SK-N-SH (cell line): ENCODE measurements at regions not wholly inside any gene's neighbourhood (a gene's known extent, or its start where the extent isn't known, plus 50 kb on each side); places are given as distances from the start of the nearest gene placed in this dataset.

Experiments used
- CTCF ChIA-PET: fragments of 300-600, 350-600 bp; formaldehyde crosslinking; extraction: SDS; loops from one replicate; lab custom pipeline; 2021; lab: Yijun Ruan, JAX
- POLR2A ChIA-PET: fragments of 350-600 bp; sonication (Branson Sonifier 250); formaldehyde crosslinking; extraction: SDS; loops from one replicate; lab custom pipeline; 2020; ENCODE audit warnings: antibody characterized with exemption, inconsistent platforms; lab: Yijun Ruan, JAX
- DNase-seq: peaks from one replicate; pipeline ENCODE4 v3.0.0; 2012
- H2AFZ ChIP-seq: fragments of 200-600 bp; sonication (generic); 2 replicates; pipeline ENCODE4 v1.8.1; 2016; ENCODE audit warnings: antibody characterized with exemption, mild to moderate bottlenecking, low read depth
- H3F3A ChIP-seq: fragments of 200-600 bp; sonication (generic); replicated peaks from 2 replicates; pipeline ENCODE3; 2016; ENCODE audit warnings: antibody characterized with exemption, mild to moderate bottlenecking; ENCODE audit not compliant: insufficient read depth
- H3K27ac ChIP-seq, 2 experiments: fragments of 200-500 bp in 1 of 2; fragments of 200-600 bp in 1 of 2; sonication (Bioruptor generic) in 1 of 2; sonication (generic), shearing (Covaris generic) in 1 of 2; 2 replicates each; pipeline versions ENCODE4 v1.5.1 to v1.6.1; 2014 to 2016; ENCODE audit warnings: low read depth in 2 of 2, inconsistent platforms in 1 of 2, low read length in 1 of 2, mild to moderate bottlenecking in 1 of 2, mixed read lengths in 1 of 2
- H3K27me3 ChIP-seq: fragments of 200-600 bp; sonication (generic), shearing (Covaris generic); 2 replicates; pipeline ENCODE4 v1.6.1; 2016; ENCODE audit warnings: mixed run types; ENCODE audit not compliant: insufficient read depth
- H3K36me3 ChIP-seq, 2 experiments: fragments of 200-500 bp in 1 of 2; fragments of 200-600 bp in 1 of 2; sonication (Bioruptor generic) in 1 of 2; sonication (generic) in 1 of 2; replicated peaks in 1 of 2; 2 replicates each; pipeline versions ENCODE3 to v1.5.1; 2014 to 2016; ENCODE audit warnings: low read length in 1 of 2, mild to moderate bottlenecking in 1 of 2; ENCODE audit not compliant: insufficient read depth in 2 of 2, control insufficient read depth in 1 of 2
- H3K4me1 ChIP-seq, 2 experiments: fragments of 200-500 bp in 1 of 2; fragments of 200-600 bp in 1 of 2; sonication (Bioruptor generic) in 1 of 2; sonication (generic), shearing (Covaris generic) in 1 of 2; 2 replicates each; pipeline versions ENCODE4 v1.5.1 to v1.6.1; 2014 to 2016; ENCODE audit warnings: low read depth in 1 of 2, low read length in 1 of 2, mixed run types in 1 of 2; ENCODE audit not compliant: insufficient read depth in 2 of 2, control insufficient read depth in 1 of 2
- H3K4me2 ChIP-seq: fragments of 200-600 bp; sonication (generic), shearing (Covaris generic); 2 replicates; pipeline ENCODE4 v1.6.1; 2017; ENCODE audit warnings: mixed run types
- H3K4me3 ChIP-seq, 2 experiments: fragments of 200-500 bp in 1 of 2; fragments of 200-600 bp in 1 of 2; sonication (Bioruptor generic) in 1 of 2; sonication (generic), shearing (Covaris generic) in 1 of 2; 2 replicates each; pipeline versions ENCODE4 v1.5.1 to v1.8.1; 2014 to 2016; ENCODE audit warnings: low read depth in 2 of 2, inconsistent platforms in 1 of 2, low read length in 1 of 2, mild to moderate bottlenecking in 1 of 2, mixed read lengths in 1 of 2, moderate library complexity in 1 of 2
- H3K79me2 ChIP-seq: fragments of 200-600 bp; sonication (generic); 2 replicates; pipeline ENCODE4 v1.8.1; 2017; ENCODE audit warnings: mild to moderate bottlenecking; ENCODE audit not compliant: insufficient read depth
- H3K9ac ChIP-seq: fragments of 200-600 bp; sonication (generic); 2 replicates; pipeline ENCODE4 v1.6.1; 2017; ENCODE audit warnings: mixed run types
- H3K9me2 ChIP-seq: fragments of 200-600 bp; sonication (generic); 2 replicates; pipeline ENCODE4 v1.6.1; 2017; ENCODE audit warnings: mixed run types
- H3K9me3 ChIP-seq: fragments of 200-600 bp; sonication (generic); 2 replicates; pipeline ENCODE4 v1.6.1; 2017; ENCODE audit warnings: mixed run types, mild to moderate bottlenecking, moderate library complexity
- H4K20me1 ChIP-seq: fragments of 200-600 bp; sonication (generic); 2 replicates; pipeline ENCODE4 v1.6.1; 2017; ENCODE audit warnings: mild to moderate bottlenecking, mixed run types; ENCODE audit not compliant: insufficient read depth
- CTCF ChIP-seq: fragments of 200-600 bp; sonication (generic); IDR thresholded peaks from 2 replicates; pipeline ENCODE4 v1.6.1; 2017; ENCODE audit warnings: antibody characterized with exemption, mild to moderate bottlenecking, moderate library complexity
- ELF1 ChIP-seq: IDR thresholded peaks from 2 replicates; pipeline ENCODE4 v1.4.0; 2012
- FOXJ3 ChIP-seq: sonication (generic); formaldehyde crosslinking; IDR thresholded peaks from 2 replicates; pipeline ENCODE4 v1.5.1; 2020; ENCODE audit warnings: mild to moderate bottlenecking, missing genetic modification reagents
- GABPA ChIP-seq: IDR thresholded peaks from 2 replicates; pipeline ENCODE4 v1.4.0; 2012; ENCODE audit warnings: low read depth, mild to moderate bottlenecking
- GATA2 ChIP-seq: sonication (generic); formaldehyde crosslinking; IDR thresholded peaks from 2 replicates; pipeline ENCODE4 v1.5.0; 2020; ENCODE audit warnings: mild to moderate bottlenecking, missing genetic modification reagents
- IRF3 ChIP-seq: fragments of 150-350 bp; IDR thresholded peaks from 2 replicates; pipeline ENCODE4 v1.6.1; 2016; ENCODE audit warnings: mild to moderate bottlenecking, low read depth, low read length
- JUND ChIP-seq: IDR thresholded peaks from 2 replicates; pipeline ENCODE4 v1.4.0; 2012
- MEF2A ChIP-seq: IDR thresholded peaks from 2 replicates; pipeline ENCODE4 v1.4.0; 2012; ENCODE audit warnings: low read depth, borderline replicate concordance
- MXI1 ChIP-seq: IDR thresholded peaks from 2 replicates; pipeline ENCODE4 v1.6.1; 2012; ENCODE audit warnings: mild to moderate bottlenecking, low read depth, low read length, improper control_type of control experiment
- POLR2AphosphoS5 ChIP-seq: IDR thresholded peaks from 2 replicates; pipeline ENCODE4 v1.6.1; 2012; ENCODE audit warnings: low read depth, low read length
- RCOR1 ChIP-seq: fragments of 150-350 bp; IDR thresholded peaks from 2 replicates; pipeline ENCODE4 v1.6.1; 2017; ENCODE audit warnings: antibody characterized with exemption, low read length
- RFX5 ChIP-seq: IDR thresholded peaks from 2 replicates; pipeline ENCODE4 v1.6.1; 2012; ENCODE audit warnings: mild to moderate bottlenecking, improper control_type of control experiment, low read length
- RXRA ChIP-seq: IDR thresholded peaks from 2 replicates; pipeline ENCODE4 v1.4.0; 2012; ENCODE audit warnings: low read depth, mild to moderate bottlenecking, borderline replicate concordance
- SMC3 ChIP-seq: IDR thresholded peaks from 2 replicates; pipeline ENCODE4 v1.6.1; 2012; ENCODE audit warnings: low read depth, low read length, improper control_type of control experiment
- TAF1 ChIP-seq: IDR thresholded peaks from 2 replicates; pipeline ENCODE4 v1.6.1; 2012; ENCODE audit warnings: low read depth, mild to moderate bottlenecking, low read length, moderate library complexity, borderline replicate concordance
- TEAD4 ChIP-seq: IDR thresholded peaks from 2 replicates; pipeline ENCODE4 v1.4.0; 2012; ENCODE audit warnings: mild to moderate bottlenecking, borderline replicate concordance; ENCODE audit not compliant: insufficient read depth
- YY1 ChIP-seq: IDR thresholded peaks from 2 replicates; pipeline ENCODE4 v1.4.0; 2012; ENCODE audit warnings: low read depth, mild to moderate bottlenecking
- WGBS: methylation state at CpG from one replicate; pipeline ENCODE4 v1.1.6; 2017; ENCODE audit warnings: low lambda C conversion rate; 5-methylcytosine and 5-hydroxymethylcytosine counted together
- TF ChIP-seq, protein P1 (sequence below): IDR thresholded peaks from 2 replicates; pipeline ENCODE4 v1.4.0; 2012; ENCODE audit warnings: low read depth, borderline replicate concordance

DNA sequence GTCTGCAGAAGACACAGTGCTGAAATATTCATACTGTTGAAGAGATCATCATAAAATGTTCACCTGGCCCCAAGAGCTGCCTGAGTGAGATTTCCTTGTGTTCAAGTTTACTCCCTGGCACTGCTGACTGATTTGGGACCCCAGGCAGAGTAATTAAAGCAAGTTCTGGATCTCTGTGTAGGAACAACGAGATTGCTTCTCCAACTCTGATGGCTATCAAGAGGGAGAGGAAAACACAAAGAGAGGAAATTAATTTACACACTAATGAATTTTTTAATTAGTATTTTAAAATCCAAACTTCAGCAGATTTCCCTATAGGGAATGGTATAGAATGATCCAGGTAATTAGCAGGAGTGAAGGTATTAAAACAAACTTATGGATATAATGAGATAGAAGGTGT lies 711.8 kb downstream of the DCDC2C start:
- no peak overlapping the region for H3K4me3 ChIP-seq
- H3K9me2 ChIP-seq, result no peaks in the 10 kb centered on the region
- DNase-seq, result no peak
- H4K20me1 ChIP-seq, result no peaks in the 10 kb centered on the region
- no peaks in the 10 kb centered on the region for H3F3A ChIP-seq
- H3K36me3 ChIP-seq, result no peaks in the 10 kb centered on the region
- no peaks in the 10 kb centered on the region for H3K79me2 ChIP-seq
- TF ChIP-seq RFX5, result no peak
- no peak for TF ChIP-seq GATA2
- no peak for TF ChIP-seq RXRA
- TF ChIP-seq SMC3, result no peak
- TF ChIP-seq RCOR1, result no peak
- TF ChIP-seq YY1, result no peak
- TF ChIP-seq MXI1, result no peak
- no peak for TF ChIP-seq CTCF
- TF ChIP-seq, all 33 proteins: peak for 0
- H3K27ac ChIP-seq, result no peak overlapping the region
- WGBS, result 0% methylated on average over 1 of the region's 1 CpG
- H3K9ac ChIP-seq, result no peak overlapping the region
- POLR2A ChIA-PET, result no interaction called here
- no peak overlapping the region for H2AFZ ChIP-seq
- H3K9me3 ChIP-seq, result no peaks in the 10 kb centered on the region; the same call in 1 of the 2 replicates
- no peak overlapping the region for H3K4me2 ChIP-seq
- H3K27me3 ChIP-seq, result no peaks in the 10 kb centered on the region
- CTCF ChIA-PET, result no interaction called here
- H3K4me1 ChIP-seq, result no peaks in the 10 kb centered on the region

- no peak overlapping the region for H3K4me2 ChIP-seq
- WGBS, result 58% methylated on average over 1 of the region's 1 CpG
- DNase-seq, result no peak
- H3K9ac ChIP-seq, result no peak overlapping the region
- H3K79me2 ChIP-seq, result no peaks in the 10 kb centered on the region
- CTCF ChIA-PET, result no interaction called here
- POLR2A ChIA-PET, result no interaction called here
- no peaks in the 10 kb centered on the region; the same call in 1 of the 2 replicates for H3K9me3 ChIP-seq
- no peak overlapping the region for H3K27ac ChIP-seq
- no peaks in the 10 kb centered on the region for H3K4me1 ChIP-seq
- no peaks in the 10 kb centered on the region for H3F3A ChIP-seq
- no peak overlapping the region for H2AFZ ChIP-seq
- H3K27me3 ChIP-seq, result no peaks in the 10 kb centered on the region
- no peak overlapping the region for H3K4me3 ChIP-seq
- no peaks in the 10 kb centered on the region for H3K36me3 ChIP-seq
- no peak for TF ChIP-seq GABPA
- TF ChIP-seq RXRA, result no peak
- TF ChIP-seq, all 33 proteins: peak for 0
- Histone ChIP-seq H3K9me2 (no peaks in the 10 kb centered on the region), H4K20me1 (no peaks in the 10 kb centered on the region)
These were observed 712.5 kb downstream of the DCDC2C start for GRCh38 chr2:4415810-4416413.

- no peak overlapping the region for H3K4me2 ChIP-seq
- H4K20me1 ChIP-seq, result no peaks in the 10 kb centered on the region
- H3K27ac ChIP-seq, result no peak overlapping the region
- H3K4me3 ChIP-seq, result no peak overlapping the region
- H3K9me2 ChIP-seq, result no peaks in the 10 kb centered on the region
- WGBS, result 18% methylated on average over 4 of the region's 4 CpGs
- no peaks in the 10 kb centered on the region for H3K4me1 ChIP-seq
- no peaks in the 10 kb centered on the region for H3K27me3 ChIP-seq
- DNase-seq, result no peak
- no peaks in the 10 kb centered on the region for H3F3A ChIP-seq
- H3K9ac ChIP-seq, result no peak overlapping the region
- no peaks in the 10 kb centered on the region for H3K36me3 ChIP-seq
- H3K79me2 ChIP-seq, result no peaks in the 10 kb centered on the region
- POLR2A ChIA-PET, result no interaction called here
- no peaks in the 10 kb centered on the region; the same call in 1 of the 2 replicates for H3K9me3 ChIP-seq
- H2AFZ ChIP-seq, result no peak overlapping the region
- CTCF ChIA-PET, result no interaction called here
- TF ChIP-seq CTCF (no peak), YY1 (no peak), ELF1 (no peak), TAF1 (no peak), IRF3 (no peak), POLR2AphosphoS5 (no peak), MEF2A (no peak), FOXJ3 (CRISPR knock-in tag) (no peak), JUND (no peak), TEAD4 (no peak), RXRA (no peak)
- TF ChIP-seq, protein P1, sequence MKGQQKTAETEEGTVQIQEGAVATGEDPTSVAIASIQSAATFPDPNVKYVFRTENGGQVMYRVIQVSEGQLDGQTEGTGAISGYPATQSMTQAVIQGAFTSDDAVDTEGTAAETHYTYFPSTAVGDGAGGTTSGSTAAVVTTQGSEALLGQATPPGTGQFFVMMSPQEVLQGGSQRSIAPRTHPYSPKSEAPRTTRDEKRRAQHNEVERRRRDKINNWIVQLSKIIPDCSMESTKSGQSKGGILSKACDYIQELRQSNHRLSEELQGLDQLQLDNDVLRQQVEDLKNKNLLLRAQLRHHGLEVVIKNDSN, result no peak
These were observed 713.1 kb downstream of the DCDC2C start for GRCh38 chr2:4416431-4416830.
